ENCODE measurements at regions not wholly inside any gene's neighbourhood (a gene's known extent, or its start where the extent isn't known, plus 50 kb on each side); places are given as distances from the start of the nearest gene placed in this dataset.

DNA sequence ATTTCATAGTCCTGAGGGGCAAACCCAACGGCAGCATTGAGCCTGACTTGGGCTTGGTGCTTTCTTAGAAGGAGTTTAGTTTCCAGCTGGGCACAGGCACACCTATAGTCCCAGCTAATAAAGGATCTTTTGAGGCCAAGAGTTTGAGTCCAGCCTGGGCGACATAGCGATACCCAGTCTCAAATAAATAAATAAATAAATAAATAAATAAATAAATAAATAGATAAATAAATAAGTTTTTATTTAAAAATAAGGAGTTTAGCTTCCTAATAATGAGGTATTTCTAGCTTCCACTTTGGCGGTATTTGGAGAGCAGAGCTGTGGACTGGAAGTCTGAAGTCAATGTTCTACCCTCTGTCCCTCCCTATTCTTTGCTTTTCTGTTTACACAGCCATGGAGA lies 186.6 kb downstream of the URB2 start (continued):
- TF ChIP-seq PRDM10 (tag by site-specific recombination; IDR thresholded peaks at IDR 0.05): no peak
- TF ChIP-seq ZNF10 (tag by site-specific recombination; IDR thresholded peaks at IDR 0.05): no peak
- TF ChIP-seq, protein P1, sequence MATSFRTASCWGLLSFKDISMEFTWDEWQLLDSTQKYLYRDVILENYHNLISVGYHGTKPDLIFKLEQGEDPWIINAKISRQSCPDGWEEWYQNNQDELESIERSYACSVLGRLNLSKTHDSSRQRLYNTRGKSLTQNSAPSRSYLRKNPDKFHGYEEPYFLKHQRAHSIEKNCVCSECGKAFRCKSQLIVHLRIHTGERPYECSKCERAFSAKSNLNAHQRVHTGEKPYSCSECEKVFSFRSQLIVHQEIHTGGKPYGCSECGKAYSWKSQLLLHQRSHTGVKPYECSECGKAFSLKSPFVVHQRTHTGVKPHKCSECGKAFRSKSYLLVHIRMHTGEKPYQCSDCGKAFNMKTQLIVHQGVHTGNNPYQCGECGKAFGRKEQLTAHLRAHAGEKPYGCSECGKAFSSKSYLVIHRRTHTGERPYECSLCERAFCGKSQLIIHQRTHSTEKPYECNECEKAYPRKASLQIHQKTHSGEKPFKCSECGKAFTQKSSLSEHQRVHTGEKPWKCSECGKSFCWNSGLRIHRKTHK (tag by site-specific recombination; IDR thresholded peaks at IDR 0.05): no peak
- TF ChIP-seq REST (tag by site-specific recombination; IDR thresholded peaks at IDR 0.05): 0 out of 2 replicates have a peak, but pooled peaks have one; percentile 50
- peak; percentile 67 for TF ChIP-seq ZNF426 (tag by site-specific recombination; IDR thresholded peaks at IDR 0.05)
- TF ChIP-seq KLF9 (tag by site-specific recombination; IDR thresholded peaks at IDR 0.05; ENCODE audit: low read depth): no peak
- TF ChIP-seq SALL2 (tag by site-specific recombination; IDR thresholded peaks at IDR 0.05; ENCODE audit: borderline replicate concordance): no peak
- TF ChIP-seq PRDM4 (tag by site-specific recombination; IDR thresholded peaks at IDR 0.05): no peak
- TF ChIP-seq YY2 (tag by site-specific recombination; IDR thresholded peaks at IDR 0.05): no peak
- peak; percentile 82; the same call in 1 of the 2 replicates for TF ChIP-seq ZNF394 (tag by site-specific recombination; IDR thresholded peaks at IDR 0.05; ENCODE audit: borderline replicate concordance)
- TF ChIP-seq ZBTB21 (tag by site-specific recombination; IDR thresholded peaks at IDR 0.05): no peak
- no peak for TF ChIP-seq ZNF600 (tag by site-specific recombination; IDR thresholded peaks at IDR 0.05)
- no peak for TF ChIP-seq ZNF473 (tag by site-specific recombination; IDR thresholded peaks at IDR 0.05)

- no peak overlapping the region for H3K27ac ChIP-seq (ENCODE audit: extremely low read depth, low read depth, low read length)
- no peaks in the 10 kb centered on the region for H3K4me1 ChIP-seq (ENCODE audit: control insufficient read depth, insufficient read depth, low read length)
- no peak overlapping the region for H3K4me3 ChIP-seq (ENCODE audit: low read depth, low read length)
- no peaks in the 10 kb centered on the region for H3K36me3 ChIP-seq (ENCODE audit: control insufficient read depth in 2 of 2, insufficient read depth in 1 of 2, low read length in 2 of 2)
- POLR2A ChIA-PET: no interaction called here
- H3K9me3 ChIP-seq (ENCODE audit: control insufficient read depth, insufficient read depth, low read depth, low read length): no peaks in the 10 kb centered on the region
- CTCF ChIA-PET: interaction anchor here (0.5 kb wide), 1 partner anchor 14 kb away, joined by 3 read pairs; no protein-coding TSS in a partner anchor
- TF ChIP-seq, protein P2, sequence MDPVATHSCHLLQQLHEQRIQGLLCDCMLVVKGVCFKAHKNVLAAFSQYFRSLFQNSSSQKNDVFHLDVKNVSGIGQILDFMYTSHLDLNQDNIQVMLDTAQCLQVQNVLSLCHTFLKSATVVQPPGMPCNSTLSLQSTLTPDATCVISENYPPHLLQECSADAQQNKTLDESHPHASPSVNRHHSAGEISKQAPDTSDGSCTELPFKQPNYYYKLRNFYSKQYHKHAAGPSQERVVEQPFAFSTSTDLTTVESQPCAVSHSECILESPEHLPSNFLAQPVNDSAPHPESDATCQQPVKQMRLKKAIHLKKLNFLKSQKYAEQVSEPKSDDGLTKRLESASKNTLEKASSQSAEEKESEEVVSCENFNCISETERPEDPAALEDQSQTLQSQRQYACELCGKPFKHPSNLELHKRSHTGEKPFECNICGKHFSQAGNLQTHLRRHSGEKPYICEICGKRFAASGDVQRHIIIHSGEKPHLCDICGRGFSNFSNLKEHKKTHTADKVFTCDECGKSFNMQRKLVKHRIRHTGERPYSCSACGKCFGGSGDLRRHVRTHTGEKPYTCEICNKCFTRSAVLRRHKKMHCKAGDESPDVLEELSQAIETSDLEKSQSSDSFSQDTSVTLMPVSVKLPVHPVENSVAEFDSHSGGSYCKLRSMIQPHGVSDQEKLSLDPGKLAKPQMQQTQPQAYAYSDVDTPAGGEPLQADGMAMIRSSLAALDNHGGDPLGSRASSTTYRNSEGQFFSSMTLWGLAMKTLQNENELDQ (tag by site-specific recombination; IDR thresholded peaks at IDR 0.05; ENCODE audit: low read depth): no peak
- TF ChIP-seq SALL2 (tag by site-specific recombination; IDR thresholded peaks at IDR 0.05; ENCODE audit: borderline replicate concordance) (no peak), KLF1 (tag by site-specific recombination; IDR thresholded peaks at IDR 0.05) (no peak), ZNF701 (tag by site-specific recombination; IDR thresholded peaks at IDR 0.05) (no peak), PRDM6 (tag by site-specific recombination; IDR thresholded peaks at IDR 0.05) (no peak), ZNF785 (tag by site-specific recombination; IDR thresholded peaks at IDR 0.05) (no peak), ZBTB17 (tag by site-specific recombination; IDR thresholded peaks at IDR 0.05) (no peak), ZNF660 (tag by site-specific recombination; IDR thresholded peaks at IDR 0.05) (no peak), PRDM1 (tag by site-specific recombination; IDR thresholded peaks at IDR 0.05) (no peak)
These were observed 189.0 kb downstream of the URB2 start for GRCh38 chr1:229815076-229815475.

Data from HEK293 (cell line).